ENCODE measurements at regions not wholly inside any gene's neighbourhood (a gene's known extent, or its start where the extent isn't known, plus 50 kb on each side); places are given as distances from the start of the nearest gene placed in this dataset.

DNA sequence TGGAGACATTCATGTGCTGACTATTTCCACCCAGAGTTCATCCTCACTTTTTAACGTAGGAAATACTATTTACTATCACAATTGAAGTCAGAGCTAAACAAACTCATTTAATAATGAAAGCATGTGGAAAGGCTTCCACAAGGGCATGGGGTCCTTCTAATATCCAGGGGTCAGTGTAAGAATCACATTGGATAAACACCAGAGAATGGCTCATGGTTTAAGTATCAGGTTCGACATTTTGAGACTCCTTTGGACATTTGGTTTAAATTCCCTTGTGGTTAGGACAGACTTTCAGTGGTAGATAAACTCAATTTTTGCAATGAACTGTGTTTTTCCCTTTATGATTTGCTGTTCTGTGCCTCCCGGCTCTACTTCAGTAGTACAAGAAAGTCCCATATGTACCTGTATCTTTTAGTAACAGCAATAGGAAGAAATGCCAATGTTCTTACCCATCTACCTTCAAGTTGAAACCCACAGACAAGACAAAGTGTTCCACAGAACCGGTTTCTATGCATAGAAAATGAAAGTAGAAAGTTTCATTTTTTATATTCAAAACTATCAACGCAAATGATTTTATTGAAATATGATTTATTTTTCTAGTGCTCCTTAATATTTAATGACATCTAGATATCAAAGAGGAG lies 589.0 kb upstream of the FAM241A start:
- Histone ChIP-seq H3K36me3 (ENCODE audit: control insufficient read depth in 2 of 2, insufficient read depth in 2 of 2, low read length in 1 of 2) (no peaks in the 10 kb centered on the region), H3K27me3 (replicated peaks in 1 of 2; ENCODE audit: control insufficient read depth in 2 of 2, insufficient read depth in 2 of 2, low read length in 1 of 2) (no peaks in the 10 kb centered on the region), H3K9me3 (replicated peaks; ENCODE audit: control insufficient read depth, insufficient read depth, low read length) (no peaks in the 10 kb centered on the region), H3K79me2 (ENCODE audit: control insufficient read depth, insufficient read depth, low read length) (no peaks in the 10 kb centered on the region), H4K20me1 (ENCODE audit: control insufficient read depth, insufficient read depth) (no peaks in the 10 kb centered on the region), H3K27ac (ENCODE audit: control insufficient read depth, insufficient read depth) (no peak overlapping the region), H2AFZ (ENCODE audit: control insufficient read depth, low read depth, low read length) (no peak overlapping the region), H3K9ac (ENCODE audit: control insufficient read depth, insufficient read depth, low read length) (no peak overlapping the region), H3K4me2 (ENCODE audit: control insufficient read depth, insufficient read depth) (no peak overlapping the region), H3K4me1 (ENCODE audit: control insufficient read depth, insufficient read depth, low read length) (no peaks in the 10 kb centered on the region), H3K4me3 (no peak overlapping the region)
- no TSS peak for BruUV-seq (replicated peaks)
- TF ChIP-seq NKRF (conservative IDR thresholded peaks at IDR 0.05) = no peak
- no peak for TF ChIP-seq TAF1 (IDR thresholded peaks at IDR 0.05; ENCODE audit: borderline replicate concordance, low read depth, low read length)
- TF ChIP-seq JUNB (IDR thresholded peaks at IDR 0.05) = no peak
- TF ChIP-seq NRF1 (conservative IDR thresholded peaks at IDR 0.05; ENCODE audit: low read depth, low read length) = no peak
- no peak for TF ChIP-seq TCF3 (IDR thresholded peaks at IDR 0.05; ENCODE audit: borderline replicate concordance, insufficient read depth, low read depth, low read length)
- TF ChIP-seq, protein P1, sequence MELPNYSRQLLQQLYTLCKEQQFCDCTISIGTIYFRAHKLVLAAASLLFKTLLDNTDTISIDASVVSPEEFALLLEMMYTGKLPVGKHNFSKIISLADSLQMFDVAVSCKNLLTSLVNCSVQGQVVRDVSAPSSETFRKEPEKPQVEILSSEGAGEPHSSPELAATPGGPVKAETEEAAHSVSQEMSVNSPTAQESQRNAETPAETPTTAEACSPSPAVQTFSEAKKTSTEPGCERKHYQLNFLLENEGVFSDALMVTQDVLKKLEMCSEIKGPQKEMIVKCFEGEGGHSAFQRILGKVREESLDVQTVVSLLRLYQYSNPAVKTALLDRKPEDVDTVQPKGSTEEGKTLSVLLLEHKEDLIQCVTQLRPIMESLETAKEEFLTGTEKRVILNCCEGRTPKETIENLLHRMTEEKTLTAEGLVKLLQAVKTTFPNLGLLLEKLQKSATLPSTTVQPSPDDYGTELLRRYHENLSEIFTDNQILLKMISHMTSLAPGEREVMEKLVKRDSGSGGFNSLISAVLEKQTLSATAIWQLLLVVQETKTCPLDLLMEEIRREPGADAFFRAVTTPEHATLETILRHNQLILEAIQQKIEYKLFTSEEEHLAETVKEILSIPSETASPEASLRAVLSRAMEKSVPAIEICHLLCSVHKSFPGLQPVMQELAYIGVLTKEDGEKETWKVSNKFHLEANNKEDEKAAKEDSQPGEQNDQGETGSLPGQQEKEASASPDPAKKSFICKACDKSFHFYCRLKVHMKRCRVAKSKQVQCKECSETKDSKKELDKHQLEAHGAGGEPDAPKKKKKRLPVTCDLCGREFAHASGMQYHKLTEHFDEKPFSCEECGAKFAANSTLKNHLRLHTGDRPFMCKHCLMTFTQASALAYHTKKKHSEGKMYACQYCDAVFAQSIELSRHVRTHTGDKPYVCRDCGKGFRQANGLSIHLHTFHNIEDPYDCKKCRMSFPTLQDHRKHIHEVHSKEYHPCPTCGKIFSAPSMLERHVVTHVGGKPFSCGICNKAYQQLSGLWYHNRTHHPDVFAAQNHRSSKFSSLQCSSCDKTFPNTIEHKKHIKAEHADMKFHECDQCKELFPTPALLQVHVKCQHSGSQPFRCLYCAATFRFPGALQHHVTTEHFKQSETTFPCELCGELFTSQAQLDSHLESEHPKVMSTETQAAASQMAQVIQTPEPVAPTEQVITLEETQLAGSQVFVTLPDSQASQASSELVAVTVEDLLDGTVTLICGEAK (IDR thresholded peaks at IDR 0.05; ENCODE audit: borderline replicate concordance) = no peak
- no peak for TF ChIP-seq SMC3 (IDR thresholded peaks at IDR 0.05; ENCODE audit: borderline replicate concordance, low read length)
- no peak for TF ChIP-seq HDGF (IDR thresholded peaks at IDR 0.05)
- TF ChIP-seq POLR2AphosphoS5 (IDR thresholded peaks at IDR 0.05; ENCODE audit: low read length) = no peak
- TF ChIP-seq GABPA (IDR thresholded peaks at IDR 0.05; ENCODE audit: low read depth) = no peak
- TF ChIP-seq TCF12 (IDR thresholded peaks at IDR 0.05; ENCODE audit: low read depth, low read length) = no peak
- no peak for TF ChIP-seq IKZF2 (IDR thresholded peaks at IDR 0.05)
- no peak for TF ChIP-seq SMAD5 (IDR thresholded peaks at IDR 0.05; ENCODE audit: low read depth)
- no peak for TF ChIP-seq ATF7 (IDR thresholded peaks at IDR 0.05; ENCODE audit: low read depth)
- no peak for TF ChIP-seq ASH2L (IDR thresholded peaks at IDR 0.05; ENCODE audit: borderline replicate concordance, low read depth)
- ChIA-PET SMC1A (ENCODE audit: uncharacterized antibody, unreplicated experiment) (no interaction called here), CTCF (no interaction called here), POLR2A (no interaction called here), RAD21 (ENCODE audit: unreplicated experiment) (no interaction called here)
- ATAC-seq (no peak), FAIRE-seq (no peak), DNase-seq (ENCODE audit: low read depth, low spot score) (no peak)
- intact Hi-C loops (cut with micrococcal nuclease; ENCODE audit: unreplicated experiment) = no loop called here
- in situ Hi-C loops (cut with MboI) = no loop called here
- WGBS (ENCODE audit: insufficient coverage, insufficient replicate concordance, low lambda C conversion rate, missing lambda C conversion rate) = 1% methylated on average over 5 of the region's 5 CpGs
